ENCODE measurements at regions not wholly inside any gene's neighbourhood (a gene's known extent, or its start where the extent isn't known, plus 50 kb on each side); places are given as distances from the start of the nearest gene placed in this dataset.
"Not testable (repeated sequence)": the region's sequence is repeated elsewhere in the genome, so short reads cannot be mapped to it uniquely, and the experiment has no call there.

DNA sequence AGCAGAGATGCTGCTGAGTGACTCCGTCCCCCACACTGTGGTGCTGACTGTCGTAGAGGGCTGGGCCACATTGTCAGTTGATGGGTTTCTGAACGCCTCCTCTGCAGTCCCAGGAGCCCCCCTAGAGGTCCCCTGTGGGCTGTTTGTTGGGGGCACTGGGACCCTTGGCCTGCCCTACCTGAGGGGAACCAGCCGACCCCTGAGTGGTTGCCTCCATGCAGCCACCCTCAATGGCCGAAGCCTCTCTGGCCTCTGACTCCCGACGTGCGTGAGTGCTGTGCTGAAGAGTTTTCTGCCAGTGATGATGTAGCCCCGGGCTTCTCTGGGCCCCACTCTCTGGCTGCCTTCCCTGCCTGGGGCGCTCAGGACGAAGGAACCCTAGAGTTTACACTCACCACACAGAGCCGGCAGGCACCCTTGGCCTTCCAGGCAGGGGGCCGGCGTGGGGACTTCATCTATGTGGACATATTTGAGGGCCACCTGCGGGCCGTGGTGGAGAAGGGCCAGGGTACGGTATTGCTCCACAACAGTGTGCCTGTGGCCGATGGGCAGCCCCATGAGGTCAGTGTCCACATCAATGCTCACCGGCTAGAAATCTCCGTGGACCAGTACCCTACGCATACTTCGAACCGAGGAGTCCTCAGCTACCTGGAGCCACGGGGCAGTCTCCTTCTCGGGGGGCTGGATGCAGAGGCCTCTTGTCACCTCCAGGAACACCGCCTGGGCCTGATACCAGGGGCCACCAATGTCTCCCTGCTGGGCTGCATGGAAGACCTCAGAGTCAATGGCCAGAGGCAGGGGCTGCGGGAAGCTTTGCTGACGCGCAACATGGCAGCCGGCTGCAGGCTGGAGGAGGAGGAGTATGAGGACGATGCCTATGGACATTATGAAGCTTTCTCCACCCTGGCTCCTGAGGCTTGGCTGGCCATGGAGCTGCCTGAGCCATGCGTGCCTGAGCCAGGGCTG lies 181.1 kb downstream of the TBC1D2B start:
- not testable (repeated sequence) for DNase-seq (ENCODE audit: low read depth)

DNA sequence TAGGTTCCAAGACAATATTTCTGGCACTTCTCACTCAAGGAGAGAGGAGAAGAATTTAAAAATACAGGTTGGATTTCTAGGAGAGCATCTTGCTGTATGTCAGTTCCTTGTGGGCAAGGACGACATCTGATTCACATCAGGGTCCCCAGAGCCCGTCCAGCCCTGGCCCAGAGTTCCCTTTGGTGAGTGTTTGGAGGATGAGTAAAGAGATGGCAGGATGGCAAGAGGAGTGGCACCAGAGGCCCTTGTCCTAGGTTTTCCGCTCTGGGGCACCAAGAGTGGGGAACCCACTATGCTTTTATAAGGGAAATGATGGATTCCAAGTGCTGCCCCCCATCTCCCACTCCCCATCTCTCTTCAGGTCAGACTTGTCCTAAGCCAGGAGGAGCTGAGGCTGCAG lies 181.8 kb downstream of the TBC1D2B start:
- no peak for DNase-seq (ENCODE audit: low read depth)

DNA sequence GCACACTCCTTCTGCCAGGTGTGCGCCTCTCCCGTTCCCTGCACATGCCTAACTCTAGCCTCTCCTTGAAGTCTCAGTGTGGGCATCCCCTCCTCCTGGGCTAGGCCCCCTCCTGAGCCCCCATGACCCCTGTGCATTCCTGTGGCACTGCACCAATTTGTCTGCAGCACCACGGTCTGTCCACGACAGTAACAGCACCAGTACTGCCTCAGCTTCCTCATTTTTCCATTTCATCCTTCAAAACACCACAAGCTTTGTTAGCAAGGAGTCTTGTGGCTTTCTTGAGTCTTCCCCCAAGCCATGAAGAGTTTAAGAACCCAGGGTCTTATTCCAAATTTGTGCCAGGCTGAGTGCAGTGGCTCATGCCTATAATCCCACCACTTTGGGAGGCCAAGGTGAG lies 182.4 kb downstream of the TBC1D2B start:
- not testable (repeated sequence) for DNase-seq (ENCODE audit: low read depth)

DNA sequence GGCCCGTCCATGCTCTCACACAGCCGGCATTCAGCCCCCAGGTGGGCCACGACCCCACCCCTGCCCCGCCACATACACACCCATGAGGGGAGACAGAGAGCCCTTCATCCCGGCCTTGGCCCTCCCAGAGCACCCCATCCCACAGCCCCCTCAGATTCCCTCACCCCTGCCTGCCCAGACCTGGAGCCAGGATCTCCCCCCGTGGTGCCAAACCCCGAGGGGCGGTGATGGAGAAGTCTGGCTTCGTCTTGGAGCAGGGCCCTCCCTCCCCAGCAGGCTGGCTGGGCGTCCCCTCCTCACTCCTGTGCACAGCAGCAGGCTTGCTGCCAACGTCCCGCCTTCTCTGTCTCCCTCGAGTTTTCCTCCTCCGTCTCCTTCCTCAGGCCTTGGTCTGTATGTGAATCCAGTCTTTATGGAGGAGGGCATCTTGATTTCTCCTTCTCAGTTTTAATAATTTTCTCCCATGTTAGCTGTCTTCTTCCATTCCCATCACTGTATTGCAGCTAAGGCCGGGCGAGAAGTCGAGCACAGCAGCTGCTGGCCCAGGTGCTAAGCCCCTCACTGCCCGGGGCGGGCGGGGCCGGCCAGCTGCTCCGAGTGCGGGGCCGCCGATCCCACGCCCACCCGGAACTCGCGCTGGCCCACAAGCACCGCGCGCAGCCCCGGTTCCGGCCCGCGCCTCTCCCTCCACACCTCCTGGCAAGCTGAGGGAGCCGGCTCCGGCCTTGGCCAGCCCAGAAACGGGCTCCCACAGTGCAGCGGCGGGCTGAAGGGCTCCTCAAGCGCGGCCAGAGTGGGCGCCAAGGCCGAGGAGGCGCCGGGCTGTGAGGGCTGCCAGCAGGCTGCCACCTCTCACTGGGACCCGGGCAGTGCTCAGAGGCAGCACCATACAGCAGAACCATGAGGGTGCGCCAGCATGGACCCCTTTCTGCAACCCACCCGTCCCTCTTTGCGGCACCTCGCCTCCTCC lies 183.6 kb downstream of the TBC1D2B start:
- not testable (repeated sequence) for DNase-seq (ENCODE audit: low read depth)

GRCh38 chr15:77893246-77893645 lies 184.3 kb downstream of the TBC1D2B start:
- not testable (repeated sequence) for DNase-seq (ENCODE audit: low read depth)

DNA sequence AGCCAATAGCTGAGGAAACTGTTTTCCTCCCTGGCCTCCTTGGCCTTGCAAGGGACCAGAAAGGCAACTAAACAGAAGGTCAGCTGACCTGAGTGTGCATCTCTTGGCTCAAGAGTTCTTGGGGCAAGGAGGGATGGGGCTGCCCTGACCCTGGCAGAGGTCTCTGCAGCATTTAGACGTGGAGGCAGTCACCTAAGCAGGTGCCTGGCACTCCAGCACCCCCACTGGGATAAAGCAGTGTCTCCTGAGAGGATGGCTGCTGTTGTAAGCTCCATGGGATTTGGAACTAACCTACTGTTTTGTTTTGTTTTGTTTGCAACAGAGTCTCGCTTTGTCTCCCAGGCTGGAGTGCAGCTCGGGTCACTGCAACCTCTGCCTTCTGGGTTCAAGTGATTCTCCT lies 185.2 kb downstream of the TBC1D2B start:
- no peak for DNase-seq (ENCODE audit: low read depth)

GRCh38 chr15:77891862-77892261 lies 185.6 kb downstream of the TBC1D2B start:
- DNase-seq (ENCODE audit: low read depth), result not testable (repeated sequence)

- not testable (repeated sequence) for DNase-seq (ENCODE audit: low read depth)
These were observed 186.4 kb downstream of the TBC1D2B start for GRCh38 chr15:77890911-77891801.

- not testable (repeated sequence) for DNase-seq (ENCODE audit: low read depth)
These were observed 187.4 kb downstream of the TBC1D2B start for GRCh38 chr15:77889828-77890725.

DNA sequence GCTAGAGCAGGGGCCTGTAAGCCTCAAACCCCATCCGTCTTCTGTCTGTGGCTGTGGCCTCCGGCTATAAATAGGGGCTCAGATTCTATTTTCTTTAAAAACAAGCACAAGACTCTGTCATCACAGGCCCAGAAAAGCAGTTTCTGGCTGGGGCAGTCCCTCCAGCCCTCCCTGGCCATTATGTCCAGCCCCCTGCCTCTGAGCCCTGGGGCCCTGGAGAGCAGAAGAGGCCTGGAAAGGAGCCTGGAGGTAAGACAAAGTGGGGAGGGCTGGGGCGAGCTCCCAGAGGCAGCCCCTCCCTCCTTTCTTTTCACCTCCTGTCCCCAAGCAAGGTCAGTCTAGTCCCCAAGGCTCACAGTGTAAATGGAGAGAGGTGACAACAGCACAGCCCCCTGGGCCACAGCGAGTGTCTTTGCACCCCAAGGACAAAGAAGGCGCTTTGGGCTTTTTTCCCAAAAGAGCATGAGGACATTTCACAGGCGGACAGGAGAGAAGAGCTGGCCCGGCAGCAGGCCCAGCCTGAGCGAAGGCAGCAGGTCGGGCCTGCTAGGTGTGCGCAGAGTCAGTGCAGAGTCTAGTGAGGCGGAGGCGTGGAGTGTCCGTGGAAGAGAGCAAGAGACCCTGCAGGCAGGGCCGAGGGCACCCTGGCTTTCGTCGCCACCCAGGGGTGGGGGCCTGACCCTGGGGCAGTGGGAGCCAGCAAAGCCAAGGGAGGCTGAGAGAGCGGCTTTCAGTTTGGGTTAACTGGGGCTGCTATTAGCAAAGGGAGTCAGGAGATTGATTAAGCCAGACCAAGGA lies 188.3 kb downstream of the TBC1D2B start:
- DNase-seq (ENCODE audit: low read depth), result no peak

- not testable (repeated sequence) for DNase-seq (ENCODE audit: low read depth)
These were observed 189.7 kb downstream of the TBC1D2B start for GRCh38 chr15:77887563-77888429.

DNA sequence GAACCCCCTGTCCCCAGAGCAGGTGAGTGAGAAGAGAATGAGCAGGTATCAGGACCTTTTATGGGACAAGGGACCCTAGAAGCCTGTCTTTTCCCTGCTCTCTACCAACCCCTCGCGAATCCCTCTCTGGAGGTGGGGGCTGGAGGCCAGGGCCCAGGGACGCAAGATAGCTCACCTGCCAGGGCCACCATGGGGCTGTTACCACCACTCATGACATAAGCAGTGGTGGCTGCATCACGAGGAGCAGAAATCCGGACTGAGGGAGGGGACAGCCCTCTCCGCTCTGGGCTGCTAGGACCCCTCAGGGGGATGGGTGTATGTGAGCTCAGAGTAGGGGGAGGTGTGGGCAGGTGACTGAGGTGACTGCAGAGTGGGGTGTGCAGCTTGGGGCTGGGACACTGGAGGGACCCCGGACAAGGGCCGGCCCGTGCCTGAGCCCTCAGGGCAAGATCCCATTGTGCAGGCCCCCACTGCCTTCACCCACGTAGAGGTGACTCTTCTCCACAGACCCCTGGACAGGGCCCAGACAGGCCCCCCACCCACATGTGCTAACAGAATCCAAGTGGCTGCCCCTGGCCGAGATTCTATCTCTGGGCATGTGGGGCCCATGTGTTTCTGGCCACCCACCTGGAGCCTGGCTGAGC lies 190.6 kb downstream of the TBC1D2B start:
- DNase-seq (ENCODE audit: low read depth), result no peak

DNA sequence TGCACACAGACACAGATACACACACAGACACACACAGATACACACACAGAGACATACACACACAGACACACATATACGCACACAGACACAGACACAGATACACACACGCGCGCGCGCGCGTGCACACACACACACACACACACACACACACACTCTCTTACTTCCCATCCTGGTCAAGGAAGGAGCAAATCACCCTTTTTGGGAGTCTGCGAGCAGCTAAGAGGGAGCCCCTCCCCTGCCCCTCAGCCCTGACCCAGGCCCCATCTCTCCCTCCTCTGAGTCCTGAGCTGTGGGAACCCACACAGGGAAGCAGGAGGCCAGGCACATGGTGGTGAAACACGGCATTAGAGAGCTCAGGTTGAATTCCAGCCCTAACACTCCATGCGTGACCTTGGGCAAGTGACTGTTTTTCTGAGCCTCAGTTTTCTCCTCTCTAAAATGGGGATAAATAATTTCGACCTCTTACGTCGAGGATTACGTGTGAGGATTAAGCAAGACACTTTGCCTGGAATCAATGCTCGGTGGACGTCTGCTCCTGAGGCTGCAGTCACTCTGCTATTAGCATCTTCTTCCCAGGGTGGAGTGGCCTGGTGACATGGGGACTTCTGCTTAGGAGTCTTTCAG lies 191.5 kb downstream of the TBC1D2B start:
- DNase-seq (ENCODE audit: low read depth), result not testable (repeated sequence)

DNA sequence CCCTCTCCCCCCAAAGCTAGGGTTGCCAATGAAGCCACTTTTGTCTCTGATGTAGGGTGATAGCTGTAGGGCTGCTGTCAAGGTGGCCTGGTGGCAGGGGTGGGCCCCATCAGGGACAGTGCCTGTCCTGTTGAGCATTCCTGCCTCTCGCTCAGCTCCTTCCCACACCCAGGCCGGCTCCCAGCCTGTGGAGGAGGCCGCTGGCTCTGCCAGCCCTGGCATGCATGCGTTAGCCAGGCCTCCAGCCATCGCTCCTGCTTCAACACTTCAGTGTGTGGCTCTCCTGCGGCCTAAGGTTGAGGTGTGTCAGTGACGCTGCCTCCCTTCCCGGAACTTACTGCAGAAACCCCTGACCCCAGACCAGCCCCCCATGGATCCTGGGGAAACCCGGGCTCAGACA lies 194.5 kb downstream of the TBC1D2B start:
- not testable (repeated sequence) for DNase-seq (ENCODE audit: low read depth)

- DNase-seq (ENCODE audit: low read depth), result no peak
These were observed 195.6 kb downstream of the TBC1D2B start for GRCh38 chr15:77881950-77882349.

DNA sequence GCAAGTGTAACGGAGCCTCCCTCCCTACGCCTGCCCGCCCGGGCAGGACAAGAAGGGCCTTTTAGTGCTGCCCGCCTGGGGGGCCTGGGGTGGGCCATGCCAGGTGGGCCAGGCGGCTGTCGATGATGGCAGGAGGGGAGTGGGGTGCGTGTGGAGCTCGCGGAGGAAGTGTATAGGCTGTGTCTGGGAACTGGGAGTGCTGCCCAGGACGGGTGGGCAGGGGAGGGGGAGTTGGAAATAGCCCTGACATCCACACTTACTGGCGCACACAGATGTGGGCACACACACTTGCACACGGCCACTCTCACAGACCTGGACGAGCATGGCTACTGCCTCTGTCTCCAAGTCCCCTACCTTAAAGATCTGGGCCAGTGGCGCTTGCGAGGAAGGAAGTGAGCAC lies 196.0 kb downstream of the TBC1D2B start:
- not testable (repeated sequence) for DNase-seq (ENCODE audit: low read depth)

- not testable (repeated sequence) for DNase-seq (ENCODE audit: low read depth)
These were observed 198.0 kb downstream of the TBC1D2B start for GRCh38 chr15:77879466-77879865.
